ENCODE measurements at regions not wholly inside any gene's neighbourhood (a gene's known extent, or its start where the extent isn't known, plus 50 kb on each side); places are given as distances from the start of the nearest gene placed in this dataset.

- Mint-ChIP-seq H3K4me1 (no peaks in the 10 kb centered on the region), H3K9me3 (no peaks in the 10 kb centered on the region), H3K36me3 (no peaks in the 10 kb centered on the region), H3K4me3 (no peak overlapping the region), H3K27ac (no peak overlapping the region), H3K27me3 (no peaks in the 10 kb centered on the region)
Observed at GRCh38 chr21:16294128-16294527, 564.3 kb downstream of the USP25 start.

- no peaks in the 10 kb centered on the region for H3K27me3 Mint-ChIP-seq
- no peaks in the 10 kb centered on the region for H3K36me3 Mint-ChIP-seq
- no peak overlapping the region for H3K4me3 Mint-ChIP-seq
- no peaks in the 10 kb centered on the region for H3K9me3 Mint-ChIP-seq
- no peak overlapping the region for H3K27ac Mint-ChIP-seq
- no peaks in the 10 kb centered on the region for H3K4me1 Mint-ChIP-seq
Observed at GRCh38 chr21:16302851-16303282, 573.1 kb downstream of the USP25 start.

GRCh38 chr21:16304174-16305095 lies 574.7 kb downstream of the USP25 start:
- Mint-ChIP-seq H3K36me3 (no peaks in the 10 kb centered on the region), H3K9me3 (no peaks in the 10 kb centered on the region), H3K4me3 (no peak overlapping the region), H3K4me1 (peaks cover 5% of the 10 kb centered on the region), H3K27ac (no peak overlapping the region), H3K27me3 (no peaks in the 10 kb centered on the region)

DNA sequence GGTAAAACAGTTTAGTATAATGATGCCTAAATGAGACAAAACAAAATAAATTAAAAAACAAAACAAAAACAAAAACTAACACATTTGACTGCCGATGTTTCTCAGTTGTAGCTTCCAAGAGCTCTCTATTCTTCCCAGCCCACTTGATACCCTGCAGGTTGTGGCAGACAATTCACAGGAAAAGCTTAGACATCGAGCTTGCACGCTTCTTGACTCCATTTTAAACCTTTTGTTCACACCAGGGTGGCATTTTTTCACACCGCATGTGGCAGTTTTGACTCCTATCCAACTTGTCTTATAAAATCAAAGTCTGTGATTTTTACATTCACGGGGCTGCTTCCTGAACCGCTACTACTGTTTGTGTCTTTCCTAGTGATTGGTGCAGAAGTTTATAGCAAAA lies 575.9 kb downstream of the USP25 start:
- no peak overlapping the region for H3K4me3 Mint-ChIP-seq
- H3K4me1 Mint-ChIP-seq, result peaks cover 9% of the 10 kb centered on the region
- H3K27me3 Mint-ChIP-seq, result no peaks in the 10 kb centered on the region
- no peaks in the 10 kb centered on the region for H3K9me3 Mint-ChIP-seq
- H3K27ac Mint-ChIP-seq, result no peak overlapping the region
- no peaks in the 10 kb centered on the region for H3K36me3 Mint-ChIP-seq

DNA sequence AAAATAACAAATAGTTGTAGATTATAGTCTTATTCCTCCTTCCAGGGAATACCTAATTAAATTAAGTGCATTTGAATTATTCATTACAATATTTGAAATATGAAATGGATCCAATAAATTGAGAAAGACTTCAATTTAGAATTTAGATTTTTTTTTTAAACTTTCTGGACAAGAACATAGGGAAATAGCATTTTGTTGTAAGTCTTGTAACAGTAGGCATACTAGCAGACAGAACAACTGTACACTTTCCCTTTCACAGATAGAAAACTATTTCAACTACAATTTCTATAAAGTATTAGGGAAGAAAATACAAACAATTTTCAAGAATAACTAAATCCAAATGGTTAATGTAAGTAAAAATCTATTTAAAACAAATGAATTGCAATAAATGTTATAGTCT lies 577.5 kb downstream of the USP25 start:
- Mint-ChIP-seq H3K36me3 (no peaks in the 10 kb centered on the region), H3K27ac (no peak overlapping the region), H3K27me3 (no peaks in the 10 kb centered on the region), H3K9me3 (no peaks in the 10 kb centered on the region), H3K4me1 (peaks cover 9% of the 10 kb centered on the region), H3K4me3 (no peak overlapping the region)

GRCh38 chr21:16308269-16308668 lies 578.5 kb downstream of the USP25 start:
- Mint-ChIP-seq H3K27ac (no peak overlapping the region), H3K9me3 (no peaks in the 10 kb centered on the region), H3K36me3 (no peaks in the 10 kb centered on the region), H3K27me3 (no peaks in the 10 kb centered on the region), H3K4me1 (peaks cover 9% of the 10 kb centered on the region), H3K4me3 (no peak overlapping the region)

GRCh38 chr21:16309250-16309971 lies 579.6 kb downstream of the USP25 start:
- Mint-ChIP-seq H3K4me1 (peaks cover 9% of the 10 kb centered on the region), H3K9me3 (no peaks in the 10 kb centered on the region), H3K27me3 (no peaks in the 10 kb centered on the region), H3K36me3 (no peaks in the 10 kb centered on the region), H3K4me3 (no peak overlapping the region), H3K27ac (no peak overlapping the region)

- Mint-ChIP-seq H3K36me3 (no peaks in the 10 kb centered on the region), H3K27ac (no peak overlapping the region), H3K4me1 (peaks cover 9% of the 10 kb centered on the region), H3K9me3 (no peaks in the 10 kb centered on the region), H3K4me3 (peak overlapping the region; percentile 1), H3K27me3 (no peaks in the 10 kb centered on the region)
Observed at GRCh38 chr21:16310176-16310575, 580.4 kb downstream of the USP25 start.

- Mint-ChIP-seq H3K4me3 (no peak overlapping the region), H3K27me3 (no peaks in the 10 kb centered on the region), H3K27ac (no peak overlapping the region), H3K36me3 (no peaks in the 10 kb centered on the region), H3K9me3 (no peaks in the 10 kb centered on the region), H3K4me1 (peaks cover 9% of the 10 kb centered on the region)
Observed at GRCh38 chr21:16311229-16311628, 581.4 kb downstream of the USP25 start.

- no peaks in the 10 kb centered on the region for H3K9me3 Mint-ChIP-seq
- no peaks in the 10 kb centered on the region for H3K36me3 Mint-ChIP-seq
- no peak overlapping the region for H3K4me3 Mint-ChIP-seq
- no peaks in the 10 kb centered on the region for H3K27me3 Mint-ChIP-seq
- H3K27ac Mint-ChIP-seq, result no peak overlapping the region
- peaks cover 9% of the 10 kb centered on the region for H3K4me1 Mint-ChIP-seq
Observed at GRCh38 chr21:16312321-16312720, 582.5 kb downstream of the USP25 start.

- H3K4me1 Mint-ChIP-seq, result peaks cover 1% of the 10 kb centered on the region
- no peak overlapping the region for H3K27ac Mint-ChIP-seq
- no peaks in the 10 kb centered on the region for H3K27me3 Mint-ChIP-seq
- no peaks in the 10 kb centered on the region for H3K36me3 Mint-ChIP-seq
- no peaks in the 10 kb centered on the region for H3K9me3 Mint-ChIP-seq
- no peak overlapping the region for H3K4me3 Mint-ChIP-seq
Observed at GRCh38 chr21:16315223-16315622, 585.4 kb downstream of the USP25 start.

GRCh38 chr21:16318651-16319300 lies 589.0 kb downstream of the USP25 start:
- Mint-ChIP-seq H3K4me1 (no peaks in the 10 kb centered on the region), H3K9me3 (no peaks in the 10 kb centered on the region), H3K27ac (no peak overlapping the region), H3K36me3 (no peaks in the 10 kb centered on the region), H3K27me3 (no peaks in the 10 kb centered on the region), H3K4me3 (no peak overlapping the region)

GRCh38 chr21:16320110-16320509 lies 590.3 kb downstream of the USP25 start:
- no peaks in the 10 kb centered on the region for H3K36me3 Mint-ChIP-seq

GRCh38 chr21:16322454-16322853 lies 592.7 kb downstream of the USP25 start:
- Mint-ChIP-seq H3K27ac (no peak overlapping the region), H3K9me3 (no peaks in the 10 kb centered on the region), H3K4me3 (no peak overlapping the region), H3K36me3 (no peaks in the 10 kb centered on the region), H3K27me3 (no peaks in the 10 kb centered on the region), H3K4me1 (no peaks in the 10 kb centered on the region)

More at GRCh38 chr21:16320110-16320509, 590.3 kb downstream of the USP25 start:
- no peaks in the 10 kb centered on the region for H3K27me3 Mint-ChIP-seq
- no peak overlapping the region for H3K27ac Mint-ChIP-seq
- no peaks in the 10 kb centered on the region for H3K9me3 Mint-ChIP-seq
- H3K4me3 Mint-ChIP-seq, result no peak overlapping the region
- no peaks in the 10 kb centered on the region for H3K4me1 Mint-ChIP-seq

GRCh38 chr21:16323596-16323995 lies 593.8 kb downstream of the USP25 start:
- H3K27me3 Mint-ChIP-seq, result no peaks in the 10 kb centered on the region
- no peaks in the 10 kb centered on the region for H3K36me3 Mint-ChIP-seq
- no peak overlapping the region for H3K4me3 Mint-ChIP-seq
- no peak overlapping the region for H3K27ac Mint-ChIP-seq
- no peaks in the 10 kb centered on the region for H3K4me1 Mint-ChIP-seq
- no peaks in the 10 kb centered on the region for H3K9me3 Mint-ChIP-seq

- Mint-ChIP-seq H3K27me3 (no peaks in the 10 kb centered on the region), H3K4me1 (no peaks in the 10 kb centered on the region), H3K9me3 (no peaks in the 10 kb centered on the region), H3K36me3 (no peaks in the 10 kb centered on the region), H3K27ac (no peak overlapping the region), H3K4me3 (no peak overlapping the region)
Observed at GRCh38 chr21:16324630-16325029, 594.8 kb downstream of the USP25 start.

Data from activated naive CD4-positive, alpha-beta T cell treated with anti-CD3 and anti-CD28 coated beads, Interleukin-2, amount 50 U/mL, for 24 hours (primary cell).